GM23248 (cell line): ENCODE measurements at regions not wholly inside any gene's neighbourhood (a gene's known extent, or its start where the extent isn't known, plus 50 kb on each side); places are given as distances from the start of the nearest gene placed in this dataset.

Experiments
- EZH2 ChIP-seq: fragments of 200-600 bp; sonication (generic); IDR thresholded peaks from 2 replicates; pipeline ENCODE4 v1.6.1; 2018; ENCODE audit warnings: antibody characterized with exemption, mild to moderate bottlenecking; ENCODE audit not compliant: insufficient read depth, poor library complexity, severe bottlenecking
- EZH2phosphoT487 ChIP-seq: fragments of 200-600 bp; sonication (generic); IDR thresholded peaks from 2 replicates; pipeline ENCODE4 v1.6.1; 2018; ENCODE audit warnings: antibody characterized with exemption, moderate library complexity, mild to moderate bottlenecking, low read depth; ENCODE audit not compliant: insufficient read depth

- TF ChIP-seq EZH2phosphoT487 (no peak), EZH2 (no peak)
Observed at GRCh38 chr3:72003936-72004335, 219.0 kb upstream of the PROK2 start.
